ENCODE measurements at regions not wholly inside any gene's neighbourhood (a gene's known extent, or its start where the extent isn't known, plus 50 kb on each side); places are given as distances from the start of the nearest gene placed in this dataset.

DNA sequence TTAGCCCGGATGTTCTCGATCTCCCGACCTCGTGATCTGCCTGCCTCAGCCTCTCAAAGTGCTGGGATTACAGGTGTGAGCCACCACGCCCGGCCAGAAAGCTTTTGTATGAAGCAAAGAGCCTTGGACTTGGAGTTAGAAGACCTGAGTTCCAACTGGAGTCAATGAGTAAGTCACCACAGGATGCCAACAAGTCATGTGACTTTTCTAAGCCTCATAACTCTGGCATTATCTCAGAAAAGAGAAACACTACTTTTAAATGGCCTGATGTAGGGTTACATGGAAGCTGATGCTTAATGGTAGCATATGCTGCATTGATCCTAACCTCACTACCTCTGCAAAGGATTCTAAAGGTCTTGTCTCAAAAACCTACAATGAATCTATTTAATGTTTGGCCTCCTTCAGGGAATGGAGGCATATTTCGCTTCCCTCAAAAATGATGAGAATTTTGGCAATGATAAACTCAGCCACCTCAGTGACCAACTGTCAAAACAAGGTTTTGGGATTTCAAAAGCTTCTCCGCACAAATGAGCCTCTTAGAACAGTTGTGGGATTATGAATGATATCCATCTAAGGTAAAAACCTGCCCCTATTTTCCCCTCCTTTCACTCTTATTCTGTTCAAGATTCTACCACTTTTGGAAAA, 236.8 kb downstream of the ACTL7B start:
- TF ChIP-seq, protein P1, sequence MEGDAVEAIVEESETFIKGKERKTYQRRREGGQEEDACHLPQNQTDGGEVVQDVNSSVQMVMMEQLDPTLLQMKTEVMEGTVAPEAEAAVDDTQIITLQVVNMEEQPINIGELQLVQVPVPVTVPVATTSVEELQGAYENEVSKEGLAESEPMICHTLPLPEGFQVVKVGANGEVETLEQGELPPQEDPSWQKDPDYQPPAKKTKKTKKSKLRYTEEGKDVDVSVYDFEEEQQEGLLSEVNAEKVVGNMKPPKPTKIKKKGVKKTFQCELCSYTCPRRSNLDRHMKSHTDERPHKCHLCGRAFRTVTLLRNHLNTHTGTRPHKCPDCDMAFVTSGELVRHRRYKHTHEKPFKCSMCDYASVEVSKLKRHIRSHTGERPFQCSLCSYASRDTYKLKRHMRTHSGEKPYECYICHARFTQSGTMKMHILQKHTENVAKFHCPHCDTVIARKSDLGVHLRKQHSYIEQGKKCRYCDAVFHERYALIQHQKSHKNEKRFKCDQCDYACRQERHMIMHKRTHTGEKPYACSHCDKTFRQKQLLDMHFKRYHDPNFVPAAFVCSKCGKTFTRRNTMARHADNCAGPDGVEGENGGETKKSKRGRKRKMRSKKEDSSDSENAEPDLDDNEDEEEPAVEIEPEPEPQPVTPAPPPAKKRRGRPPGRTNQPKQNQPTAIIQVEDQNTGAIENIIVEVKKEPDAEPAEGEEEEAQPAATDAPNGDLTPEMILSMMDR (IDR thresholded peaks at IDR 0.05; ENCODE audit: low read depth, low read length, missing control alignments) = no peak
- peak; percentile 40 for DNase-seq (ENCODE audit: low read depth)
- in situ Hi-C loops (cut with HindIII; ENCODE audit: low sequenced_read_pairs) = no loop called here
- no peak overlapping the region for H3K4me3 ChIP-seq (ENCODE audit: low read depth, low read length)

DNA sequence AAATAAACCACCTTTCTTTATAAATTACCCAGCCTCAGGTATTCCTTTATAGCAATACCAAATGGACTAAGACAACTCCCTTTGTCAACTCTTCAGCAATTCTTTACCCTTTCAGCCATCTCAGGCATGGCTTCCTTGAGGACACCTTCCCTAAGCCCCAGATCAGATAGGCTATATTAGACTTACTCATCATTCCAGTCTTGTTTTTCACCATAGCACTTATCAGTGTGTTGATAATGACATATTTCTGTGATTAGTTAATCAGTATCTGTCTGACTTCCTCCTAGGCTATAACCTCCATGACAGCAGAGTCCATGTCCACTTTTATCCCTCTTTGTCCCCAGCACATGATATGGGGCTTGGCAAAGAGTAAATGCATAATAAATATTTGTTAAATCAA, 238.1 kb downstream of the ACTL7B start:
- in situ Hi-C loops (cut with HindIII; ENCODE audit: low sequenced_read_pairs) = no loop called here
- DNase-seq (ENCODE audit: low read depth) = no peak
- TF ChIP-seq, protein P1 (IDR thresholded peaks at IDR 0.05; ENCODE audit: low read depth, low read length, missing control alignments) = no peak

DNA sequence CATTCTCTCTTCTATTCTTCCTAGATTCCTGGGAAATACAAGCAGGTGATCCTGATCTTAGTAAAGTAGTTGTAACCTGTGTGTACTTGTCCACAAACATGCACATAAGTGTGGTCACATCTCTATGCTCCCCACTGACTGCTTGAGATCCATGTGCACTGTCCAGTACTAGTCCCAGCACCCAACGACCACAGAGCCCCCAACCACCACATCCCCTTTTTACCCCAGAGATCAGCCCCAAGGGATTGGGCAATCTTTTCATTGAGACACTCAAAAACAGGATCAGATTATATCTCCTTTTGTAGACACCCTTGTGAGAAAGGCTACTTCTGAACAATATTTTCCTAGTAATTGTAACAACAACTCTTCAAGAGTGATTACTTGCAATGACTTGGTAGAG, 240.6 kb downstream of the ACTL7B start:
- TF ChIP-seq, protein P1 (IDR thresholded peaks at IDR 0.05; ENCODE audit: low read depth, low read length, missing control alignments) = no peak
- in situ Hi-C loops (cut with HindIII; ENCODE audit: low sequenced_read_pairs) = no loop called here
- no peak for DNase-seq (ENCODE audit: low read depth)
- H3K4me3 ChIP-seq (ENCODE audit: low read depth, low read length) = no peak overlapping the region

More for the DNA sequence above, 238.1 kb downstream of the ACTL7B start:
- no peak overlapping the region for H3K4me3 ChIP-seq (ENCODE audit: low read depth, low read length)

DNA sequence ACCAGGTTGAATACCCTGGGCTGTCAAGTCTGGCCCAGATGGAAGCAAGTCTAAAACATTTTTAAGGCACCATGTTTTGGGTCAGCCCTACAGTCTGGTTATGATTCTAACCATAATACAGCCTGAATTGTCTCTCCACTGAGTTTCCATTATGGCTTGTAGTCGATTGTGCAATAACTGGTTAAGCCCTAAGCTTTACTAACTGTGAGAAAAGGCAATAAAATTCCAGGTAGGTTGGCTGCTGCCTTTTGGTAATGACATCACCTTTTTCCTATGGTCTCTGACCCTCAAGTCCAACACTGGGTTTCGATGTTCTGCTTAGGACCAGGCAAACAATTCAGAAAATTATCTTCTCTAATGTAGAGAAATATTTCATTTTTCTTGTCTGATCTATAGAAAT, 243.3 kb downstream of the ACTL7B start:
- H3K4me3 ChIP-seq (ENCODE audit: low read depth, low read length) = no peak overlapping the region
- TF ChIP-seq, protein P1 (IDR thresholded peaks at IDR 0.05; ENCODE audit: low read depth, low read length, missing control alignments) = no peak
- no peak for DNase-seq (ENCODE audit: low read depth)
- in situ Hi-C loops (cut with HindIII; ENCODE audit: low sequenced_read_pairs) = no loop called here

DNA sequence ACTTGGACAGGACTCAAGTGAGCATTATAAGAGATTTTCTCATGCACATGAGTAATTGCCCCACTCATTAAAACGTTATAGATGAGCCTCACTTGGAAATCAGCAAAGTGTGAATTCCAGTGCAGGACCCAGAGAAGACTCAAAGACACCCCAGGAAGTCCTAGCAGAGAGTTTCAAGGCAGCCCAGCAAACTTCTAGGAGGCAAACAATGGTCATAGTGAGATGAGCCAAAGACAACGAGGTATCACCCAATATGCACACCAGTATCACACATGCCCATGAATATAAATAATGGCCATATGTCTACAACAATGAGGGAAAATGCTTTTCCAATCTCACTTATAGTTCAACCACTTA, 245.9 kb downstream of the ACTL7B start:
- TF ChIP-seq, protein P1 (IDR thresholded peaks at IDR 0.05; ENCODE audit: low read depth, low read length, missing control alignments) = no peak
- no peak overlapping the region for H3K4me3 ChIP-seq (ENCODE audit: low read depth, low read length)
- no peak for DNase-seq (ENCODE audit: low read depth)
- in situ Hi-C loops (cut with HindIII; ENCODE audit: low sequenced_read_pairs) = no loop called here

DNA sequence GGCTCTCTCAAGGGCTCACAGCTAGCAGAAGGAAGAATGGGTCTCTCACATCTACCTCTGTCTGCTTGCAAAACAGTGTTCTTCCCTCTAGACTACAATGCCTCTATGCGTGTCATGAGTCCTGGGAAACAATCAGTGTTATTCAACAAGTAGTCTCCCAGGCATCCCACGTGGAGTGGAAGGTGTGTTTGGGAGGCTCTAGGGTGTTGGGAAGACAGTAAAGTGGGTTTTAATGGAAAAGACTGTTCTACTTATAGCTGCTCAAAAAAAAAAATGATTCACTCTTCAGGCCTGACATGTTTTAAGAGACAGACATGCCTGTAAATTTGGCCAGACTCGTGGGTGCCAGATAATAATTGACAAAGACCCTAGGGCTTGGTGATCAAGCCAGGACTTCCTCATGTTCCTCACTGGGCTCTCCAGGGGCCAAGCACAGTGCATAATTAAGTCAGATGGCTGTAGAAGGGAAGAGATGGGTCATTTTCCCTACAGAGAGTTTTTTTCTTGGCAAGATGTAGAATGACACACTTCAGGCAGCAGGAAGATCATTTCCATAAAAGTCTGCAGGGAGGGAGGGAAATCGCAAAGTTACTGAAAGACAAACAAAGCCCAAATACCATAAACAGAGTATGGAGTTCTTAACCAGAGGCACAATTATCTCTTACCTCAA, 246.4 kb downstream of the ACTL7B start:
- peak; percentile 46 for DNase-seq (ENCODE audit: low read depth)
- in situ Hi-C loops (cut with HindIII; ENCODE audit: low sequenced_read_pairs) = no loop called here
- H3K4me3 ChIP-seq (ENCODE audit: low read depth, low read length) = no peak overlapping the region
- TF ChIP-seq, protein P1 (IDR thresholded peaks at IDR 0.05; ENCODE audit: low read depth, low read length, missing control alignments) = no peak

All from astrocyte of the cerebellum (primary cell).